Loucy (cell line): ENCODE measurements at regions not wholly inside any gene's neighbourhood (a gene's known extent, or its start where the extent isn't known, plus 50 kb on each side); places are given as distances from the start of the nearest gene placed in this dataset.

Experiments used
- H2AFZ ChIP-seq: fragments of 200-600 bp; sonication (generic); 2 replicates; pipeline ENCODE4 v1.6.0; 2016; ENCODE audit warnings: antibody characterized with exemption, mild to moderate bottlenecking, low read length, moderate library complexity
- H3F3A ChIP-seq: fragments of 200-600 bp; 2 replicates; pipeline ENCODE4 v1.6.0; 2016; ENCODE audit warnings: antibody characterized with exemption, low read depth, mild to moderate bottlenecking
- H3K27me3 ChIP-seq: fragments of 200-600 bp; sonication (generic); 2 replicates; pipeline ENCODE4 v1.6.1; 2014; ENCODE audit warnings: low read length, mild to moderate bottlenecking; ENCODE audit not compliant: insufficient read depth, poor library complexity, severe bottlenecking
- H3K36me3 ChIP-seq: fragments of 200-600 bp; sonication (generic); 2 replicates; pipeline ENCODE4 v1.6.1; 2016; ENCODE audit warnings: low read length; ENCODE audit not compliant: insufficient read depth
- H3K4me1 ChIP-seq: fragments of 200-600 bp; sonication (generic); 2 replicates; pipeline ENCODE4 v1.5.1; 2014; ENCODE audit warnings: low read length, mild to moderate bottlenecking; ENCODE audit not compliant: insufficient read depth, poor library complexity, severe bottlenecking
- H3K4me2 ChIP-seq: fragments of 200-600 bp; sonication (generic); 2 replicates; pipeline ENCODE4 v1.6.0; 2014; ENCODE audit warnings: antibody characterized with exemption, low read length, low read depth, mild to moderate bottlenecking; ENCODE audit not compliant: poor library complexity, severe bottlenecking
- H3K4me3 ChIP-seq: fragments of 200-600 bp; sonication (generic); 2 replicates; pipeline ENCODE4 v1.5.1; 2014; ENCODE audit warnings: low read length, mild to moderate bottlenecking, mixed read lengths; ENCODE audit not compliant: poor library complexity, severe bottlenecking
- H3K79me2 ChIP-seq: fragments of 200-600 bp; sonication (generic); 2 replicates; pipeline ENCODE4 v1.6.1; 2014; ENCODE audit warnings: low read length; ENCODE audit not compliant: insufficient read depth
- H3K9ac ChIP-seq: fragments of 200-600 bp; sonication (generic); 2 replicates; pipeline ENCODE4 v1.6.0; 2014; ENCODE audit warnings: mild to moderate bottlenecking, low read depth, low read length, moderate library complexity; ENCODE audit not compliant: poor library complexity, severe bottlenecking
- H3K9me2 ChIP-seq: fragments of 200-600 bp; sonication (generic); replicated peaks from 2 replicates; pipeline ENCODE4 v1.6.1; 2016; ENCODE audit warnings: low read depth, low read length, mixed read lengths
- H3K9me3 ChIP-seq: fragments of 200-600 bp; sonication (generic); 2 replicates; pipeline ENCODE4 v1.6.1; 2014; ENCODE audit warnings: mild to moderate bottlenecking, antibody characterized with exemption, low read length, low read depth; ENCODE audit not compliant: insufficient read depth
- H4K20me1 ChIP-seq: fragments of 200-600 bp; sonication (generic); 2 replicates; pipeline ENCODE4 v1.6.0; 2014; ENCODE audit warnings: antibody characterized with exemption, low read length, mild to moderate bottlenecking; ENCODE audit not compliant: insufficient read depth, poor library complexity, severe bottlenecking
- EZH2phosphoT487 ChIP-seq: fragments of 200-600 bp; IDR thresholded peaks from 2 replicates; pipeline ENCODE4 v1.6.1; 2018; ENCODE audit warnings: antibody characterized with exemption, mild to moderate bottlenecking, moderate library complexity, borderline replicate concordance
- TF ChIP-seq, protein P1 (sequence below): fragments of 200-600 bp; sonication (generic); conservative IDR thresholded peaks from 2 replicates; pipeline ENCODE4 v1.5.1; 2014; ENCODE audit warnings: mild to moderate bottlenecking, antibody characterized with exemption, low read length

GRCh38 chr15:46671336-46671735 lies 1036.5 kb downstream of the SQOR start:
- no peak overlapping the region for H3K4me2 ChIP-seq
- TF ChIP-seq, protein P1, sequence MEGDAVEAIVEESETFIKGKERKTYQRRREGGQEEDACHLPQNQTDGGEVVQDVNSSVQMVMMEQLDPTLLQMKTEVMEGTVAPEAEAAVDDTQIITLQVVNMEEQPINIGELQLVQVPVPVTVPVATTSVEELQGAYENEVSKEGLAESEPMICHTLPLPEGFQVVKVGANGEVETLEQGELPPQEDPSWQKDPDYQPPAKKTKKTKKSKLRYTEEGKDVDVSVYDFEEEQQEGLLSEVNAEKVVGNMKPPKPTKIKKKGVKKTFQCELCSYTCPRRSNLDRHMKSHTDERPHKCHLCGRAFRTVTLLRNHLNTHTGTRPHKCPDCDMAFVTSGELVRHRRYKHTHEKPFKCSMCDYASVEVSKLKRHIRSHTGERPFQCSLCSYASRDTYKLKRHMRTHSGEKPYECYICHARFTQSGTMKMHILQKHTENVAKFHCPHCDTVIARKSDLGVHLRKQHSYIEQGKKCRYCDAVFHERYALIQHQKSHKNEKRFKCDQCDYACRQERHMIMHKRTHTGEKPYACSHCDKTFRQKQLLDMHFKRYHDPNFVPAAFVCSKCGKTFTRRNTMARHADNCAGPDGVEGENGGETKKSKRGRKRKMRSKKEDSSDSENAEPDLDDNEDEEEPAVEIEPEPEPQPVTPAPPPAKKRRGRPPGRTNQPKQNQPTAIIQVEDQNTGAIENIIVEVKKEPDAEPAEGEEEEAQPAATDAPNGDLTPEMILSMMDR, result no peak
- no peak overlapping the region for H3K9ac ChIP-seq
- H4K20me1 ChIP-seq, result no peaks in the 10 kb centered on the region
- no peaks in the 10 kb centered on the region for H3F3A ChIP-seq
- no peaks in the 10 kb centered on the region for H3K36me3 ChIP-seq
- H3K79me2 ChIP-seq, result no peaks in the 10 kb centered on the region
- no peaks in the 10 kb centered on the region for H3K9me2 ChIP-seq
- no peak overlapping the region for H2AFZ ChIP-seq
- no peak overlapping the region for H3K4me3 ChIP-seq
- H3K4me1 ChIP-seq, result no peaks in the 10 kb centered on the region
- no peaks in the 10 kb centered on the region for H3K9me3 ChIP-seq
- no peaks in the 10 kb centered on the region for H3K27me3 ChIP-seq

DNA sequence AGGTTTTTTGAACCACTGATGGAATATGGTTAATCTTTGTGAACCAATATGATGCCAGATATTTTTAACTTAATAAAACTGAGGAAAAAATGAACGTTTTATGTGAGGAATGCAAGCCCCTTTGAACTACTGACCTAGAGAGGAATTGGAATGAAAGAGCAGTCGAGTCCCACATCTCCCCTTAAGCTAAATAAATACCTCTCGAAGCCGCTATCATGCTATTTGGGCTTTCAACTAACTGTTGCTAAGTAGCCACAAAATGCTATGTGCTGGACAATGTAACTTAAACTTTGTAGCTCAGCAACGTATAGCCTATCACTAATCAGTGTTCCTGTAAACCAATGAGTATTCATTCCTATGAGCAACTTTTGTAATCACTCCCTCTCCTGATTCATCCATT lies 1037.2 kb downstream of the SQOR start:
- no peaks in the 10 kb centered on the region for H3K9me3 ChIP-seq
- H3K4me1 ChIP-seq, result no peaks in the 10 kb centered on the region
- no peaks in the 10 kb centered on the region for H3K36me3 ChIP-seq
- H3K9ac ChIP-seq, result no peak overlapping the region
- no peak overlapping the region for H3K4me3 ChIP-seq
- no peaks in the 10 kb centered on the region for H3K27me3 ChIP-seq
- H3K9me2 ChIP-seq, result no peaks in the 10 kb centered on the region
- TF ChIP-seq, protein P1, result no peak
- no peaks in the 10 kb centered on the region for H3K79me2 ChIP-seq
- H2AFZ ChIP-seq, result no peak overlapping the region
- H4K20me1 ChIP-seq, result no peaks in the 10 kb centered on the region
- no peak overlapping the region for H3K4me2 ChIP-seq
- no peaks in the 10 kb centered on the region for H3F3A ChIP-seq

GRCh38 chr15:46676233-46677206 lies 1040.8 kb upstream of the SEMA6D start:
- Histone ChIP-seq H3K36me3 (no peaks in the 10 kb centered on the region), H3K9ac (no peak overlapping the region), H2AFZ (no peak overlapping the region), H4K20me1 (no peaks in the 10 kb centered on the region), H3K27me3 (no peaks in the 10 kb centered on the region), H3K79me2 (no peaks in the 10 kb centered on the region), H3K4me3 (no peak overlapping the region), H3K4me2 (no peak overlapping the region), H3F3A (no peaks in the 10 kb centered on the region), H3K9me3 (no peaks in the 10 kb centered on the region), H3K4me1 (no peaks in the 10 kb centered on the region), H3K9me2 (no peaks in the 10 kb centered on the region)
- TF ChIP-seq, protein P1, result no peak
- no peak for TF ChIP-seq EZH2phosphoT487
